ENCODE measurements at regions not wholly inside any gene's neighbourhood (a gene's known extent, or its start where the extent isn't known, plus 50 kb on each side); places are given as distances from the start of the nearest gene placed in this dataset.

- TF ChIP-seq CTCF (conservative IDR thresholded peaks at IDR 0.05) (no peak), ZFX (IDR thresholded peaks at IDR 0.05) (no peak)
Measured at GRCh38 chr4:114191496-114191895, 212.0 kb upstream of the ARSJ start.
